ENCODE measurements at regions not wholly inside any gene's neighbourhood (a gene's known extent, or its start where the extent isn't known, plus 50 kb on each side); places are given as distances from the start of the nearest gene placed in this dataset.

- TF ChIP-seq E2F1 (CRISPR knock-in tag; IDR thresholded peaks at IDR 0.05) (no peak), JUN (CRISPR knock-in tag; IDR thresholded peaks at IDR 0.05) (no peak), MLX (CRISPR knock-in tag; IDR thresholded peaks at IDR 0.05) (no peak), TCF7 (CRISPR knock-in tag; IDR thresholded peaks at IDR 0.05; ENCODE audit: low read depth) (no peak), ZSCAN18 (CRISPR knock-in tag; IDR thresholded peaks at IDR 0.05) (no peak), TEAD4 (CRISPR knock-in tag; IDR thresholded peaks at IDR 0.05) (no peak), IRF2 (CRISPR knock-in tag; IDR thresholded peaks at IDR 0.05; ENCODE audit: borderline replicate concordance, low read depth) (no peak), MAX (CRISPR knock-in tag; IDR thresholded peaks at IDR 0.05) (no peak), NR3C1 (CRISPR knock-in tag; conservative IDR thresholded peaks at IDR 0.05; ENCODE audit: low read depth) (no peak), ESRRA (CRISPR knock-in tag; IDR thresholded peaks at IDR 0.05; ENCODE audit: borderline replicate concordance) (no peak), ZNF138 (CRISPR knock-in tag; conservative IDR thresholded peaks at IDR 0.05) (no peak)
- TF ChIP-seq, protein P1, sequence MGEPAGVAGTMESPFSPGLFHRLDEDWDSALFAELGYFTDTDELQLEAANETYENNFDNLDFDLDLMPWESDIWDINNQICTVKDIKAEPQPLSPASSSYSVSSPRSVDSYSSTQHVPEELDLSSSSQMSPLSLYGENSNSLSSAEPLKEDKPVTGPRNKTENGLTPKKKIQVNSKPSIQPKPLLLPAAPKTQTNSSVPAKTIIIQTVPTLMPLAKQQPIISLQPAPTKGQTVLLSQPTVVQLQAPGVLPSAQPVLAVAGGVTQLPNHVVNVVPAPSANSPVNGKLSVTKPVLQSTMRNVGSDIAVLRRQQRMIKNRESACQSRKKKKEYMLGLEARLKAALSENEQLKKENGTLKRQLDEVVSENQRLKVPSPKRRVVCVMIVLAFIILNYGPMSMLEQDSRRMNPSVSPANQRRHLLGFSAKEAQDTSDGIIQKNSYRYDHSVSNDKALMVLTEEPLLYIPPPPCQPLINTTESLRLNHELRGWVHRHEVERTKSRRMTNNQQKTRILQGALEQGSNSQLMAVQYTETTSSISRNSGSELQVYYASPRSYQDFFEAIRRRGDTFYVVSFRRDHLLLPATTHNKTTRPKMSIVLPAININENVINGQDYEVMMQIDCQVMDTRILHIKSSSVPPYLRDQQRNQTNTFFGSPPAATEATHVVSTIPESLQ (CRISPR knock-in tag; IDR thresholded peaks at IDR 0.05): no peak
- TF ChIP-seq, protein P2, sequence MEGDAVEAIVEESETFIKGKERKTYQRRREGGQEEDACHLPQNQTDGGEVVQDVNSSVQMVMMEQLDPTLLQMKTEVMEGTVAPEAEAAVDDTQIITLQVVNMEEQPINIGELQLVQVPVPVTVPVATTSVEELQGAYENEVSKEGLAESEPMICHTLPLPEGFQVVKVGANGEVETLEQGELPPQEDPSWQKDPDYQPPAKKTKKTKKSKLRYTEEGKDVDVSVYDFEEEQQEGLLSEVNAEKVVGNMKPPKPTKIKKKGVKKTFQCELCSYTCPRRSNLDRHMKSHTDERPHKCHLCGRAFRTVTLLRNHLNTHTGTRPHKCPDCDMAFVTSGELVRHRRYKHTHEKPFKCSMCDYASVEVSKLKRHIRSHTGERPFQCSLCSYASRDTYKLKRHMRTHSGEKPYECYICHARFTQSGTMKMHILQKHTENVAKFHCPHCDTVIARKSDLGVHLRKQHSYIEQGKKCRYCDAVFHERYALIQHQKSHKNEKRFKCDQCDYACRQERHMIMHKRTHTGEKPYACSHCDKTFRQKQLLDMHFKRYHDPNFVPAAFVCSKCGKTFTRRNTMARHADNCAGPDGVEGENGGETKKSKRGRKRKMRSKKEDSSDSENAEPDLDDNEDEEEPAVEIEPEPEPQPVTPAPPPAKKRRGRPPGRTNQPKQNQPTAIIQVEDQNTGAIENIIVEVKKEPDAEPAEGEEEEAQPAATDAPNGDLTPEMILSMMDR (IDR thresholded peaks at IDR 0.05): no peak
- TF ChIP-seq, protein P3, sequence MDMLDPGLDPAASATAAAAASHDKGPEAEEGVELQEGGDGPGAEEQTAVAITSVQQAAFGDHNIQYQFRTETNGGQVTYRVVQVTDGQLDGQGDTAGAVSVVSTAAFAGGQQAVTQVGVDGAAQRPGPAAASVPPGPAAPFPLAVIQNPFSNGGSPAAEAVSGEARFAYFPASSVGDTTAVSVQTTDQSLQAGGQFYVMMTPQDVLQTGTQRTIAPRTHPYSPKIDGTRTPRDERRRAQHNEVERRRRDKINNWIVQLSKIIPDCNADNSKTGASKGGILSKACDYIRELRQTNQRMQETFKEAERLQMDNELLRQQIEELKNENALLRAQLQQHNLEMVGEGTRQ (CRISPR knock-in tag; IDR thresholded peaks at IDR 0.05): no peak
Observed at GRCh38 chr14:85234156-85235025, 295.6 kb upstream of the FLRT2 start.

Measured in WTC11 (cell line).